HG02571 (cell line): ENCODE measurements at regions not wholly inside any gene's neighbourhood (a gene's known extent, or its start where the extent isn't known, plus 50 kb on each side); places are given as distances from the start of the nearest gene placed in this dataset.

ENCODE experiments used
- ATAC-seq: cut with Tn5 transposase; IDR thresholded peaks from one replicate; pipeline ENCODE4 v1.9.1; 2021; ENCODE audit warnings: mild to moderate bottlenecking, moderate library complexity; ENCODE audit not compliant: unreplicated experiment

DNA sequence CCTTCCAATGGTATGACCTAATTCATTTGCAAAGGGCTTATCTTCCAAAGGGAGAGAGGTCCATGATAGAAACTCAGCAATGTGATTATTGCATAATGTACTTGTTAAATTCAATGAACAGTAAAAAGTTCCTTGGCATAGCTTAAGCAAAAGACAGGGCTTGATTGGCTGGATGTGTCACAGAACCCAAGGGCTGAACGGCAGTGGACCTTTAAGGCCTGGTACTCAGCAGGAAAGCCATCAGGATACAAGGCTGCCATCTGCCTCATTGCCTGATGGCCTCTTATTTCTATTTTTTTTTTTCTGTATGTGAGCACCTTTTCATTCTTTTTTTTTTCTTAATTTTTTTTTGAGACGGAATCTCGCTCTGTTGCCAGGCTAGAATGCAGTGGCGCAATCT, 208.9 kb upstream of the WSCD1 start:
- no peak for ATAC-seq

DNA sequence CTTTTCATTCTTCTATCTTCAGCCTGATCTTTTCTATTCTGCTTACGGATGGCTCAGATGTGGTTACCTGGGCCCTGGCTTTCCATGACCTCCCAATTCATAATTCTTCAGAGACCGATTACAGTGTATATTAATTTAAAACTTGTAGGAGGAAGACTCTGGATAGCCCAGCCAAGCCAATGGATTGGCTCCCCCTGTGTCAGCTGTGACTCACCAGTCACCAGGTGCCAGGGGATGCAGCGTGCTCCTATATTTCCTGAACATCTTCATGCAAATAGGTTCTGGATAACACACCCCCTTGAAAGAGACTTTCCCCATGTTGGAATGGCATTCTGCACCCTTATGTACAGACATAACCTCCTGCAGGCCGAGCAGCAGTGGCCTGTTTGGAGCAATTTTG, 208.3 kb upstream of the WSCD1 start:
- no peak for ATAC-seq

DNA sequence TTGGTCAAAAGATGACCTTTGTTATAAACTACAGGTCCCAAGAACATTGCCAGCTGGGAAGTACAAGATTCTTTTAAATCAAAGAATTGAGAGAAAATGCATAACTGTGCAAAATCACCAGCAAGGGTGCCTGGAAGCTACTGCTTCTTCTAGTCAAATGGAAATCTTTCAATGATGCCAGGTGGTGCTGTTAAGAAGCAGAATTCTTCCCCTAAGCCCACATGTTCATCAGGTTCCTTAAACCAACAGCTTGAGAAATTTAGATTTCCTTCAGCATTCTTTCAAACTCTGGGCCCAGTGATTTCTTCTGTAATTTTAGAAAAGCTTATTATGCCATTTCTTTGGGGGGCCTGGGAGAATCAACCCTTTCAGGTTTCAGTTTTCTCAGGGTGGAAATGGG, 207.8 kb upstream of the WSCD1 start:
- ATAC-seq = no peak

DNA sequence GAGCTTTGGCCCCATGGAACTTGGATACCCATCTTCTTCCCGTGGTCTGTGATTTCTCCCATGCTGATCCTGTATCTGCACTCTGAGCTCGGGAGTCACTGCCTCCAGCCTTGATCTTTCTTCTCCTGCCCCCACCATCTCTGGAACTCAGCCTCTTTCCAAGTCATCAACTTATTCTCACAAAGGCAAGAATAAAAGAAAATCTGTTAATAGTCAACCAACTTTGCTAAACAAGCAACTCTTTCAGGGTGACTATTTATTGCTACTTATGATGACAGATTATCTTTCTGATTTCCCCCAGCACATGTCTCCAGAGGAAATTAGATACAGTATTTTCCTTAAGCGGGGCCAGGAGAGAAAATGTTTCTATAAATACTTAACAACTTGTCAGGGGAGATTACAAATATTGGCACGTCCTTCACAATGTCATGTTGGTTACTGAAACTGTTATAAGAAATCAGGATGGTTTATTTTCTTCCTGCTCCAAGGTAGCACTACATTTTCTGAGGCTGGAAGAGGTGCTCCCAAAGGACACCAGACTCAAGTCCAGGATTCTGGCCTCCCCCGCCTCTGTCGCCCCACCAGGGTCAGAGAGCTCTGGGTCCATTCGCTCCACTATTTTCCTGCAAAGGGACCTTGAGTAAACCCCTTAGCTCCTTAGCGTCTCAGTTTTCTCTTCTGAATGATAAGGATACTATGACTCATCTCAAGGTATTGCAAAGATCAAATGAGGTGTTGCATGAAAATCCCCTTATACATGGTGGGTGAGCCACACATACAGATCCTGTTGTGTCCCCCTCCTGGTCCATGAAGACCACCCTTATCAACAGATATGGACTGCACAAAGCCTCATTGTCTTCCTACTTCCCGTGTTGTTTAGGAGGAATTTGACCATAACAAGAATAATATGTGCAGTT, 205.2 kb upstream of the WSCD1 start:
- ATAC-seq = no peak

DNA sequence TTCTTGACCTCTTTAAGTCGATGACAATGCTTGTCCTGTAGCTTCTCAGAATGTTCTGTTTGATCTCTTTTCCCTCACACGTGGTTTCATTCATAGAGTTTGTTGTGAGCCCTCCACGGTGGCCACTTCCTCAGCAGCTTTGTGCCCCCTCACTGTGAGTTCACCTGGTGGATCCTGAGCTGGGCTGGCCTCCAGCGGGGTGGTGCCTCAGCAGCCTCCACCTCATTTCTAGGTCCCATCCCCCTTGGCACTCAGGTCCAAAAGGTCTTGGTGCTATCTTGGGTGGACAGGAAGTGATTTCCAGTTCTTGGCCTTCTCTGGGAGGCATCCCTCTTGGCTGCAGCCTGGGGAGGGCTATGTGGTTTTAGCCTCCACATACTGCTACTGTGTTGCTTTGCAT, 203.2 kb upstream of the WSCD1 start:
- no peak for ATAC-seq

DNA sequence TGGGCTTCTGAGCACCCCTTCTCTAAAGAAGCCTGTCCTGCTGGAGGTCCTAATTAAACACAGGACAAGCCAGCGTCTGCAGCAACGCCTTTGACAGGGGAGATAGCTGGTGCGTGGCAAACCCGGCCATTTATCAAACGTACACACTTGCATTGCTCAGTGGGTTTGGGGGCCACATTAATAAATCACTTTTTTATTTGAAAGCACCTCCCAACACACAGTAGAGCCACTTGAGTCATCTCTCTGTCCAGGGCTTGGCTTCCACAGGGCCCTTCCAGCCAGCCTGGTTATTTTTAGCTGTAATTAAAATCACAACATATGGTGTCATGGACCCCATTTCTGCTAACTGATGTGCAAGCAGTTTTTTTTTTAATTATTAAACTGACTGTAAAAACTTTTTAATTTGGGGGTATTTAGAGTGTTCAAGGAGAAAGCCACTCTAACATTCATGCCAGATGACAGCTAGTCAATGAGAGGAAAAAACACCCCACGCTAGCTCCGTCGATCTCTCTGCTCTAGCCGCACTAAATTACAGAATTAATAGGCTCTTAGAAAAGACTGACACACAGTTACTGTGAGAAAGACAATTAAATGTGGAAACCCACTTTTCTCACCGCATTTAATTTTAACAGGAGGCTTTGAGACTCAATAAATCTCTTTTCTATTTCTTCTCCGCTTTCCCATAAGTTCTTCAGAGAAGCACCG, 201.0 kb upstream of the WSCD1 start:
- no peak for ATAC-seq

DNA sequence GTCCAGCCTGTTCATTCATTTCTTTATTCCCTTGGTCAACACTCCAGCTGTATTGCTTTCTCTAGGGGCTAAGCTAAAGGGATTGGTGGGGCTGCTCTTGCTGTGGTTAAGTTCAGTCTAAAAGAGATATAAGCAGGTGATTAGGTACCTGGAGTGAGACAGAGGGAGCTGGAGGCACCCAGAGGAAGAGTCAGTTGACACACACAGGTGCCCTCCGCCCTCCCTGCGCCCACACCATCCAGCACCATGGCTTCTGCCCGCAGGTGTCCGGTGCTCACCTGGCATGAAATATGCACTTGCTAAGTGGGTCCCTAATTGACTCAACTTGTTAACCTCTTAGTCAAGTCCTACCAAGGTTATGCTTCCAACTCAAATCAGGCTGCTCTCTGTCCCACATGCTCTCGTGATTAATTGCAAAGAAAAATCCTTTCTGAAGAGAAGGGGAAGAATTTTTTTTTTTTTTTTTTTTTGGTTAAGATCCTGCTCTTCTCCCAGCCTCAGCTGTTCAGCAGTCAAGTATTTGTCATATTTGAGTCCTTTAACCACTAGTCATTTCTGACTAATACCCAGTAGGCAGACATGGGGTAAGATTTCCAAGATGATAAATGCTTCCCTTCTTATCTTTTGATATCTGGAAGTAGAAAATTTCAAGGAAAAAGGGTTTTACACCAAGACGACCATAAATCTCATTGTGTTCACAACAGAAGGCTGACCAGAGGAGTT, 199.8 kb upstream of the WSCD1 start:
- no peak for ATAC-seq

DNA sequence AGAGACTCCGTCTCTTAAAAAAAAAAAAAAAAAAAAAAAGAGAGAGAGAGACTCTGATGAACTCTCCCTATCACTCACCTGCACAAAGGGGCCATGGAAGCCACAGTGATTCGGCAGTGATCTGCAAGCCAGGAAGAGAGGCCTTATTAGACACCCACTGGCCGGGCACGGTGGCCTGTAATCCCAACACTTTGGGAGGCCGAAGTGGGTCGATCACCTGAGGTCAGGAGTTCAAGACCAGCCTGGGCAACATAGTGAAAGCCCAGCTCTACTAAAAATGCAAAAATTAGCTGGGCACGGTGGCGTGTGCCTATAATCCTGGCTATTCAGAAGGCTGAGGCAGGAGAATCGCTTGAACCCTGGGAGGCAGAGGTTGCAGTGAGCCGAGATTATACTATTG, 198.5 kb upstream of the WSCD1 start:
- ATAC-seq = no peak

DNA sequence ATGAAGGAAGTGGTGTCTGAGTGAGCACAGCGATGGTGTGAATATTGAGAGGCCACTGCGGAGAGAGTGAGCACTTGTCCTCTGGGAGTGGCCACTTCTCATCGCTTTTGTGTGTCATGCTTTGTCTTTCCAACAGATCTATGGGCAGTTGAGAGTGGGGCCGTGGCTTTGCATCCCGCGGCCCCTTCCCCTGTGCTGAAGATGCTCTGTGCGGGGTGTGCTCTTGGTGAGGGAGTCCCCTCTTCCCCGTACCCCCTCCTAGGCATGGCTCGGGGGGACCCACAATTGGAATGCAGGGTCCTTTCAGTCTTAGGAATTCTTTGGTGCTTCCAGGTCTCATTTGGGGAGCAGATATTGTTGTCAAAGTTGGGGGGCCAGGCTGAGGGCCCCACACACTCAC, 197.3 kb upstream of the WSCD1 start:
- ATAC-seq = no peak

DNA sequence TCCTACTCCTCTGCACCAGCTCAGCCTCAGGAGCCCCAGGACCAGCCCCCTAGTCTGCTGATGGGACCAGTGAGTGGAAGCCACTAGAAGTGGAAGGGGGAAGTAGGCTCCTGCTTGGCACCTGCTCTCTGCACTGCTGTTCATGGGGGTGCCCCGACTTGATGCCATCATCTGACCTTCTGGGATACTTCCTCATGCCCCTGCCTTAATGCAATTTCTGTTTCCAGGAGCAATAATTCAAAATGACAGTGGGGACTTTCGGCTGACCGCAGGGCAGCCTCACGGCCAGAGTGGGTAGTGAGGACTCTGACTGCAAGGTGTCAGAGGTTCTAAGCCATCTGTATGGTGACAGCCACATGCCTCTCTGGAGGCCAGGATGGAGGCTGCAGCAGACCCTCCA, 196.4 kb upstream of the WSCD1 start:
- ATAC-seq = no peak

DNA sequence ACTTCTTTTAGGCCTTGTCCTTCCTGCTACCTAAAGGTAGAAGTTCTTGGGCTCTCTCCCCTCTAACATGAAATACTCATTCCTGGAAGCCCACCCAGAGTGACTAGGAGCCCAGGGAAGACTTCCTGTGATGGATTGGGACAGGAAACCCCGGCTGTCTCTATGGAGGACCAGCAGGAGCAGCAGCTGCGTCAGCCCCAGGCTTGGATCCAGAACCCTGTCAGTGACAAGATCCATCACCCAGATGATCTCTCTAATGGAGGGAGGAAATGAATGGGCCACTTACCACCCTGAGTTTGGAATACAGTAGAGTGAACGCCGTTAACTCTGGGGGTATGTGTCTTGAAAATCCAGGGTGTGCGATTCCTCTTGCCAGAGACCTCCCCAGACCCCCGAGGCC, 195.7 kb upstream of the WSCD1 start:
- no peak for ATAC-seq

DNA sequence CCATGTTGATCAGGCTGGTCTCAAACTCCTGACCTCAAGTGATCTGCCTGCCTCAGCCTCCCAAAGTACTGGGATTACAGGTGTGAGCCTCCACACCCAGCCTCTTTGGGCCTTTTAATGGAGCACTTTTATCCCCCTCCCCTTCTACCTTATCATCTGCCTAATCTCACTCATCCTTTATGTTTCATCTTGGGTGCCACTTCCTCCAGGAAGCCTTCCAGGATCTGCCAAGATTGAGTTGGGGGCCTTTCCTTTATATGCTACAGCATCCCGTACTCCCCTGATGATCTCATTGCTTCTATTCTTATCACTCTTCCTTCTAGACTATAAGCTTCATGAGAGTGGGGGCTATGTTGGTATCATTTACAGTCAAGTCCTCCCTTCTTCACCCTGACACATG, 192.8 kb upstream of the WSCD1 start:
- no peak for ATAC-seq

DNA sequence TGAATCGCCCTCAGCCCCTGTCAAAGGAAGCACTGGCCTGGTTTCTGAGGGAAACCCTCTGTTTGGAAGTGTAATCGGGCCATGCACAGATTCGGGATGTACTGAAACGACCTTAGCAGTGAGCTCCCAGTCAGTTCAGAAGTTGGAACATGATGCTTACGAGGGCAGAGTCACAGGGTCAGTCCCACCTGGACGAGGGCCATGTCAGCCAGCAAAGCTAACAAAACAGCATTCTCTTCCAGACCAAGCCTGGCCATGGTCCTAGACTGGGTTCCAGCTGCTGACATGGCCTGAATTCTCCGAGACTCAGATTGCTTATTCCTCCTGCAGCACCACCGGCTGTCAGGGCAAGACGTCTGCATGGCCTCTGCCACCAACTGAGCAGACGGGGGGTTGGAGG, 192.2 kb upstream of the WSCD1 start:
- ATAC-seq = no peak

DNA sequence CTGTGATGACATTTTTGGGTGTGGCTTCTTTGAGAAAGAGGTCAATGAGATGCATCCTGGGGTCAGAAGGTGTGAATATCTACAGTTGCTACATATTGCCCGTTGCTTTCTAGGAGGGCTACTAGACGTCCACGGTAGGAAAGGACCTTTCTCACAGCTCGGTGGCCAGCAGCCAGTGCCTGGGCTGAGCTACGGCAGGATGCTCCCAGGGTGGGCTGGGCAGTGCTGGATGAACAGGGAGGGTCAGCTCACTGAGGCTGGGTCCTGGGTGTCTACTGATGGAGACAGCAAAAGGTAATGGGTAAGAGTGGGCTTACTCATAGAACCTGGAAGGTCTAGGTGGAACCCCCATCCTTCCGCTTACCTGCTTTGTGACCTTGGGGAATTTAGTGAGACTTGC, 188.3 kb upstream of the WSCD1 start:
- ATAC-seq = no peak

DNA sequence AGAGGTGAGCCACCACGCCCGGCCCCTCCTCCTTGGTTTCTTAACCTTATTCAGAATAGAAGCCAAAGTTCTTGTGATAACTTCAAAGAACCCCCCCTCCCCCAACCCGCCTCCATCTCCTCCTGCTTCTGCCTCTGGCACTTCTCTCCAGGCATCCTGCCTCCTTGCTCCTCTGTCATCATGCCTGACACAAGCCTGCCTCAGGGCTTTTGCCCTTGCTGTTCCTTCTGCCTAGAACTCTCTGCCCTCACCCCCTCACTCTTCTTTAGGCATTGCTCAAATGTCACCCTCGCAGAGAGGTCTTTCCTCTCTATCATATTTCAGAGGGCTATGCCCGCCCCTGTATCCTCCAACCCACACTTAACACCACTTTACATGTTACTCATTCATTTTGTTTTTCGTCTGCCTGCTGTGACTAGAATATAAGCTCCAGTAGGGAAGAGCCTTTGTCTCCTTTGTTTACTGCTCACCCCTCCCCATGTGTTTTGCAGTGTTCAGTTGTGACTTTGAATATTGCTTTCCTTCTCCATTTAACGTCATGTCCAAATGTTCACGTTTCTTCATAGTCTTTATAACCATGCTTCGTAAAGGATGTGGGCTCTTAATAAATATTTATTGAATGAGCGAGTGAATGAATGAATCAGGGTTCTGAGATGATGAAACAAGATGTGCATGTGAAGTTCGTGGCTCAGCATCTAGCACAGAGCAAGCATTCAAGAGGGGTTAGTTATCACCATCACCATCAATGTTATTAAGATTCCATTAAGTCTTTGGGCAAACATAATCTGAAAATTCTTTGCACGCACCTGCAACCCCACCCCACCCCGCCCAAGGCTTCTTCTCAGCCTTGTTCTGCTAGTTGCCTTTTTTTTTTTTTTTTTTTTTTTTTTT, 186.2 kb upstream of the WSCD1 start:
- ATAC-seq = no peak

DNA sequence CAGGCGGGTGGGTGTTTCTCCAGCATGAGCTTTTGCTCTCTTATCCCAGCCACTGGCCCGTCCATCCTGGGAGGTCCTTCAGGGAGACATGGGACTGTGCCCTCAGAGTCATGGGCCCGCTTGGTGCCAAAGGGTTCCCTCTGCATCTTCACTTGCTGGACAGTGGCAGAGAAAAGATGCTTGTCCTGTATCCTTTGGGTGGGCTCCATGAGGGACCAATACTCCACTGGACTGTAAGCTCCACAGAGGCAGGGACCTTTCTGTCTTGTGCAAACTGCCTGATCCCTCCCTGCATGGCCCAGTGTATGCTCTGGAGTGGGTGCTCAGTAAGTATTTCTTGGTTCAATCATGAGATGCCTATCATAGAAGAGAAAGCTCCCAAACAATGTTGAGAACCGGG, 184.8 kb upstream of the WSCD1 start:
- ATAC-seq = no peak

DNA sequence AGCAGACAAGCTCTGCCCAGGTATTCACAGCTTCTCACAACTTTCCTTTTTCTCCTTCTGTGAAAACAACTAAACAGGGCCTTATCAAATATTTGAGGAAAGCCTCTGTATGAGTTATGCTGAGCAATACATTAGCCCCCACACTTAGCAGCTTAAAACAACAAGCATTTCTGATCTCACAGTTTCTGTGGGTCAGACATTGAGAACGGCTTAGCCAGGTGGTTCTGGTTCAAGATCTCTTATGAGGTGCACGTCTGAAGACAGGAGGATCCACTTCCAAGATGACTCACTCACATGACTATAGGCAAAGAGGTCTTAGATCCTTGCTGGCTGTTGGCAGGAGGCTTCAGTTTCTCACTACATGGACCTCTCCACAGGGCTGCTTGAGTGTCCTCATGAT, 181.4 kb upstream of the WSCD1 start:
- no peak for ATAC-seq

DNA sequence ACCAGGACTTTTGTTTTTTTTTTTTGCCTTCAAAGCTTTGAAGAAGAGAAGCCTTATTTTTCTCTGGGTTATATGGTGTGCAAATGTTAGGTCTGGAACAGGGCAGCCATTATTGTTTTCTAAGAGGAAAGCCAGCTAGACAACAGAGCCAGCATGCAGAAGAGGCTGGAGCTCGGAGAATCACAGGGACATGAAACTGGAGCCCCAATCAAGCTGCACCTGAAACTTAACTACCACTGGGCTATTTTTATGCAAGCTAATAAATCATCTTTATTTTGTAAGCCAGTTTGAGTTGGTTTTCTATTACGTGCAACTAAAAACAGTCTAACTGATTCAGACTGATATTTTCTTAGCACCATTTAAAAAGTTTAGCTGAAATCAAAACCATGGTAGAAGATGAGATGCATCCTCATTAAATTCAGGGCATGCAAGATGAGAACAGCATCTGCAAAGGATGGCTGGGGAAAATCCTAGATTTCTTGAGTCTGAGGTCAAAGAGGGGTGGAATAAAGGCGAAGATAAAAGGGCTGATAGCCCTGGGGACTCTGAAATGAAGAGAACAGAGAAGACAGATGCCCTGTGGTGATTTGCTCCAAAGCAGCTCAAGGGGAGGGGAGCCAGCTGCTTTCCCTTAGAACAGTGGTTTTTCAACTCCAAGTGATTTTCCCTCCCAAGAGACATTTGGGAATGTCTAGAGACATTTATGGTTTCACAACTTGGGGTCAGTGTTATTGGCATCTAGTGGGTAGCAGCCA, 177.1 kb upstream of the WSCD1 start:
- no peak for ATAC-seq

DNA sequence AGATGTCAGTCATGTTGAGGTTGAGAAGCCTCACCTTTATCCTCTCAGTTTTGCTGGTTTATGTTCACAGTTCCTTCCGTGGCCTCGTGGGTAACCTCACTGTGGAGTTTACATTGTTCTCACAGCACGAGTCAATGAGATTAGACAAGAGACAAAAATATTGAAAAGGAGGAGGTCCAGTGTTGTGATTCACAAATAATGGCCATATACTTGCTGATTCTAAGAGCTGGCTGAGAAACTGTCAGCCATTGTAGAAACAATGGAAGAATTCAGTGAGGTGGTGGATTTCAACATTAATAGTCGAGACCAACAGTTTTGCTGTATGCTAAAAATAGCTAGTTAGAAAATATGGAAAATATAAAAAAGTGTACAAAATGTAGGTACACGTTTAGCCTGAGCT, 176.4 kb upstream of the WSCD1 start:
- ATAC-seq = no peak

DNA sequence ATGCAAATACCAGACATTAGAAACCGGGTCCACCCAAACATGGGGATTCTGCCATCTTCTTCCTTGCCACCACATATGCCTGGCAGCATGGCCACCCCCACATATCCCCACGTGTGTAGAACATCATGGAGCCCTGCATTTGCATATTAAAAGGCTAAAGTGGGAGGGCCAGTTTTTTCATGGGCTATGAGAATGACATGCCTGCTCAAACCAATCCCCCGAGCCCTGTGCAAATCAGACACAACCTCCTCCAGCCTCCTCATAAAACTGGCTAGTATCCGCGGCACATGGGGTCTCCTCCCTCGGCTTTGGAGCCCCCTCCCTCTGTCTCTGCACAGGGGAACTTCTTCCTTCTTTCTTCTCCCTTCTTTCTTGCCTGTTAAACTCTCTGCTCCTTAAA, 174.9 kb upstream of the WSCD1 start:
- no peak for ATAC-seq
